Testis (tissue), 2 donors: ENCODE measurements at regions not wholly inside any gene's neighbourhood (a gene's known extent, or its start where the extent isn't known, plus 50 kb on each side); places are given as distances from the start of the nearest gene placed in this dataset.

ENCODE experiments used
- CTCF ChIP-seq, 3 experiments: fragments of 450-650 bp in 2 of 3; fragments of 200-600 bp in 1 of 3; sonication (generic) in 1 of 3; IDR thresholded peaks; one replicate each; pipeline ENCODE4 v1.5.1; 2016 to 2019; ENCODE audit warnings: antibody characterized with exemption in 3 of 3, mild to moderate bottlenecking in 2 of 3, moderate library complexity in 1 of 3
- POLR2A ChIP-seq: fragments of 450-650 bp; IDR thresholded peaks from one replicate; pipeline ENCODE4 v1.6.1; 2017; ENCODE audit warnings: antibody characterized with exemption, mild to moderate bottlenecking, moderate library complexity

GRCh38 chr1:188489336-188490112 is 1660.8 kb downstream of the PLA2G4A start:
- TF ChIP-seq CTCF (IDR thresholded peaks at IDR 0.05) (no peak), POLR2A (no peak)
